ENCODE measurements at regions not wholly inside any gene's neighbourhood (a gene's known extent, or its start where the extent isn't known, plus 50 kb on each side); places are given as distances from the start of the nearest gene placed in this dataset.

DNA sequence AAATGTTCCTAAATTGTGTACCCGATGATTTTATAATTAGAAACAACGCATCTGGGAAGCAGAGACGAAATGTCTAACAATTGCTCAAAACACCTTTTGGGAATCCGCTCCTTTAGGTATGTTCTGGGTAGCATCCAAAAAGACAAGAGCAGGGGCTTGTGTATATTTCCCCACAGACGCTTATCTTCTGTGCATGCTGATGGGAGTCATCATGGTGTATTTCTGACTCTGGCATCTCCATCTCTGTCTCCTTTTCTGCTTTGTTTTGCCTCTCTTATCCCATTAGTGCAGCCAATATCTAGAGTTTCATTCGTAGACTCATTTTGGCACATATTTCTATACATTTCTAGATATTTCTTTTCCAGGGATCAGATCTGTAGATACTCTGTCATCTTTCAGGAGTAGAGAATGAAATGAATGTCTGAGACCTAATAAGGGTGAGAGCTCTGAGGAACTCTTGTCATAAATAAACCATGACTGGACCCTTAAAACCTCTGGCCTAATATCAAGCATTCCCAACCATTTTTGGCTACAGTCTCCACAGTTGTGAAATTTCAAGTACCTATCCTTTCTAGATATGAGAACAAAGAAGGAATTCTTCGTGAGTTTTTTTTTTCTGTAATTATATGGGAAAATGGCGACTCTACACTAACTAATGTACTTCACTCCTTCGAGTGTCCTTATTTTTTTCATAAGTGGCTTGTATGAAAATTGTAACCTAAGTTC, 508.2 kb downstream of the ACTL7B start:
- H3K9me3 ChIP-seq = no peaks in the 10 kb centered on the region
- no peaks in the 10 kb centered on the region for H3K27me3 ChIP-seq
- intact Hi-C loops (cut with DNase I) = no loop called here
- no peak for DNase-seq
- no peak overlapping the region for H3K4me3 ChIP-seq
- H3K36me3 ChIP-seq = no peaks in the 10 kb centered on the region
- peaks cover 0 to 25% (median 17%) of the 10 kb centered on the region in 4 donors for H3K4me1 ChIP-seq
- WGBS, 2 donors = 91 to 94% methylated on average over 9 of the region's 9 CpGs
- H3K27ac ChIP-seq = peak overlapping the region in 2 of 4 donors; percentile 40 to 50
- TF ChIP-seq EP300 (IDR thresholded peaks at IDR 0.05) (no peak), POLR2AphosphoS5 (IDR thresholded peaks at IDR 0.05) (peak in 1 of 4 donors; percentile 13)

- H3K27me3 ChIP-seq = no peaks in the 10 kb centered on the region
- H3K27ac ChIP-seq = peak overlapping the region in 1 of 4 donors; percentile 26
- DNase-seq = no peak
- WGBS, 2 donors = 68 to 78% methylated on average over 3 of the region's 3 CpGs
- no peak for TF ChIP-seq EP300 (IDR thresholded peaks at IDR 0.05)
- TF ChIP-seq POLR2AphosphoS5 (IDR thresholded peaks at IDR 0.05) = peak in 2 of 4 donors; percentile 19 to 27
- H3K9me3 ChIP-seq = no peaks in the 10 kb centered on the region
- H3K4me3 ChIP-seq = no peak overlapping the region
- no peaks in the 10 kb centered on the region for H3K36me3 ChIP-seq
- peaks cover 0 to 25% (median 17%) of the 10 kb centered on the region in 4 donors for H3K4me1 ChIP-seq
- intact Hi-C loops (cut with DNase I) = no loop called here
Measured at GRCh38 chr9:108345826-108346225, 510.0 kb downstream of the ACTL7B start.

- Histone ChIP-seq H3K4me3 (no peak overlapping the region), H3K27me3 (no peaks in the 10 kb centered on the region), H3K4me1 (no peaks in the 10 kb centered on the region), H3K36me3 (no peaks in the 10 kb centered on the region), H3K27ac (no peak overlapping the region), H3K9me3 (no peaks in the 10 kb centered on the region)
- WGBS, 2 donors = 65 to 67% methylated on average over 3 of the region's 3 CpGs
- no peak for DNase-seq
- intact Hi-C loops (cut with DNase I) = no loop called here
- TF ChIP-seq POLR2AphosphoS5 (IDR thresholded peaks at IDR 0.05) (no peak), POLR2A (IDR thresholded peaks at IDR 0.05) (no peak)
Measured at GRCh38 chr9:108339251-108339650, 516.5 kb downstream of the ACTL7B start.

DNA sequence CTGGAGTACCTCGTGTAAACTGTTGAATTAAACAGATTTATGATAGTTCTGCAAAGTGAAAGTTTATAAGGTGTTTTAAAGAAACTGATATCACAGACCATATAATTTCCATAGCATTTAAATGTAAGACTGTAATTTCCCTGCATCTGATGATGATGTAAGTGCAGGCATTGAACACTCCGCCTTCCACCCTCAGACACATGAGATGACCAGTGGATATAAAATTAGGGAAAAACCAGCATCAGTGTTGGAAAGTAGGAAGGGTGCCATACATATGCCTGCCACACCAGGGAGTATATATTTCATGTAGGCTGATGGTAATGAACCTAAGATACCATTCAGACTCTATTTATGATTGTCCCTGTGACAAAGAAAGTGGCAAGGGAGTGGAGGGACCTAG, 519.2 kb downstream of the ACTL7B start:
- no peaks in the 10 kb centered on the region for H3K4me1 ChIP-seq
- no peak for TF ChIP-seq EP300 (IDR thresholded peaks at IDR 0.05)
- no peak for TF ChIP-seq POLR2AphosphoS5 (IDR thresholded peaks at IDR 0.05)
- TF ChIP-seq, protein P1, sequence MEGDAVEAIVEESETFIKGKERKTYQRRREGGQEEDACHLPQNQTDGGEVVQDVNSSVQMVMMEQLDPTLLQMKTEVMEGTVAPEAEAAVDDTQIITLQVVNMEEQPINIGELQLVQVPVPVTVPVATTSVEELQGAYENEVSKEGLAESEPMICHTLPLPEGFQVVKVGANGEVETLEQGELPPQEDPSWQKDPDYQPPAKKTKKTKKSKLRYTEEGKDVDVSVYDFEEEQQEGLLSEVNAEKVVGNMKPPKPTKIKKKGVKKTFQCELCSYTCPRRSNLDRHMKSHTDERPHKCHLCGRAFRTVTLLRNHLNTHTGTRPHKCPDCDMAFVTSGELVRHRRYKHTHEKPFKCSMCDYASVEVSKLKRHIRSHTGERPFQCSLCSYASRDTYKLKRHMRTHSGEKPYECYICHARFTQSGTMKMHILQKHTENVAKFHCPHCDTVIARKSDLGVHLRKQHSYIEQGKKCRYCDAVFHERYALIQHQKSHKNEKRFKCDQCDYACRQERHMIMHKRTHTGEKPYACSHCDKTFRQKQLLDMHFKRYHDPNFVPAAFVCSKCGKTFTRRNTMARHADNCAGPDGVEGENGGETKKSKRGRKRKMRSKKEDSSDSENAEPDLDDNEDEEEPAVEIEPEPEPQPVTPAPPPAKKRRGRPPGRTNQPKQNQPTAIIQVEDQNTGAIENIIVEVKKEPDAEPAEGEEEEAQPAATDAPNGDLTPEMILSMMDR (IDR thresholded peaks at IDR 0.05) = no peak
- no peak for TF ChIP-seq POLR2A (IDR thresholded peaks at IDR 0.05)
- no peak overlapping the region for H3K4me3 ChIP-seq
- H3K27me3 ChIP-seq = no peaks in the 10 kb centered on the region
- no peak overlapping the region for H3K27ac ChIP-seq
- no peak for DNase-seq
- H3K9me3 ChIP-seq = no peaks in the 10 kb centered on the region
- WGBS, 2 donors = 66 to 69% methylated on average over 2 of the region's 2 CpGs
- no peaks in the 10 kb centered on the region for H3K36me3 ChIP-seq
- intact Hi-C loops (cut with DNase I) = no loop called here

DNA sequence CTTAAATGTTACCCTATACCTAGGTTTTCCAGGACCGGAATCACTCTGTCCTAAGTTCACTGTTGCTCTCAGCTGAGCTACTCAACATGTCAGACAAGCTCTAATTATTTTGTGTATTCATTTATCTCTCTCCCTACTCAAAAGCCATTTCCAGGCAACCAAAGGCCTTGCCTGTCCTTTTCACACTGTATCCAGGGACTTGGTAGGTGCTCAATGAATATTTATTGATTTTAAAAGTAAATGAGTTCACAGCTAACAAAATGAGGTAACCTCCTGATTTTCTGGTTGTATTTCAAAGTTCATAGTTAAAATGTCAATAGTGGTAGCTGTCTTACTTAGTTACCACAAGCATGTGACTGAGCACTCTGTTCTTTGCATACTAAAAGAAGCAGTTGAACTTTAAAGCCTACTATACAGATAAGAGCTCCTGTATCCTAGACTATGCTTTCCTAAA, 522.2 kb downstream of the ACTL7B start:
- intact Hi-C loops (cut with DNase I) = no loop called here
- no peaks in the 10 kb centered on the region for H3K27me3 ChIP-seq
- H3K9me3 ChIP-seq = no peaks in the 10 kb centered on the region
- H3K36me3 ChIP-seq = no peaks in the 10 kb centered on the region
- H3K4me3 ChIP-seq = no peak overlapping the region
- no peak for TF ChIP-seq POLR2A (IDR thresholded peaks at IDR 0.05)
- no peak for TF ChIP-seq EP300 (IDR thresholded peaks at IDR 0.05)
- TF ChIP-seq, protein P1 (IDR thresholded peaks at IDR 0.05) = no peak
- no peak for TF ChIP-seq POLR2AphosphoS5 (IDR thresholded peaks at IDR 0.05)
- no peaks in the 10 kb centered on the region for H3K4me1 ChIP-seq
- H3K27ac ChIP-seq = no peak overlapping the region
- 42 to 68% methylated on average over 1 of the region's 1 CpG for WGBS, 2 donors
- DNase-seq = no peak

DNA sequence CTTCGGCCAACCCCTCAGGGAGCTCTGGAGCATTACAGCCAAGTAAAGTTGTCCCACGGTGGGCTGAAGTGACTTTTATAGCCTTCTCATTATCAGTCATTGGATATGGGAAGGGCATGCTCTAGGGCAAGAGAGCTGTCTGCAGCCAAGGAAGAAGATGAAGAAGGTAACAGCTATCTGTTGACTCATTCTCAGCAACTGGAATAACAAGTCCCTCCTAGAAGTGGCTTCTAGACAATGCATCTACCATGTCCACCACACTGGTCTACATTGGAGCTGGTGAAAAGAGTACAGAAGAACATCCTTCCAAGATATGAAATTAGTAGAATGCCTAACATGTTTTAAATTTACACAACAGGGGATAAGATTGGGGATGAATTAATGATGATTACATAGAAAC, 524.2 kb downstream of the ACTL7B start:
- no peaks in the 10 kb centered on the region for H3K27me3 ChIP-seq
- no peaks in the 10 kb centered on the region for H3K4me1 ChIP-seq
- H3K9me3 ChIP-seq = no peaks in the 10 kb centered on the region
- no peak for DNase-seq
- TF ChIP-seq POLR2AphosphoS5 (IDR thresholded peaks at IDR 0.05) (no peak), POLR2A (IDR thresholded peaks at IDR 0.05) (no peak), EP300 (IDR thresholded peaks at IDR 0.05) (no peak)
- TF ChIP-seq, protein P1 (IDR thresholded peaks at IDR 0.05) = no peak
- no peak overlapping the region for H3K4me3 ChIP-seq
- no peak overlapping the region for H3K27ac ChIP-seq
- intact Hi-C loops (cut with DNase I) = no loop called here
- 78 to 89% methylated on average over 2 of the region's 2 CpGs for whole genome bisulfite sequencing, 2 donors
- no peaks in the 10 kb centered on the region for H3K36me3 ChIP-seq
